Fibroblast of mammary gland (primary cell): ENCODE measurements at regions not wholly inside any gene's neighbourhood (a gene's known extent, or its start where the extent isn't known, plus 50 kb on each side); places are given as distances from the start of the nearest gene placed in this dataset.

Experiments used
- DNase-seq: peaks from one replicate; pipeline ENCODE4 v3.0.0-alpha.2; 2010; ENCODE audit warnings: low read depth
- H3K4me3 ChIP-seq: 2 replicates; pipeline ENCODE4 v1.5.1; 2011; ENCODE audit warnings: low read depth, mild to moderate bottlenecking, low read length, moderate library complexity; ENCODE audit not compliant: control insufficient read depth
- CTCF ChIP-seq: conservative IDR thresholded peaks from 2 replicates; pipeline ENCODE4 v1.5.1; 2011; ENCODE audit warnings: low read depth, low read length, inconsistent platforms; ENCODE audit not compliant: control insufficient read depth, insufficient read depth

- DNase-seq: no peak
- H3K4me3 ChIP-seq: no peak overlapping the region
- TF ChIP-seq CTCF: no peak
Observed at GRCh38 chr1:29687601-29688244, 451.4 kb downstream of the PTPRU start.

GRCh38 chr1:29687166-29687565 is 450.8 kb downstream of the PTPRU start:
- DNase-seq: peak; percentile 25
- TF ChIP-seq CTCF: no peak
- no peak overlapping the region for H3K4me3 ChIP-seq

- TF ChIP-seq CTCF: no peak
- H3K4me3 ChIP-seq: no peak overlapping the region
- no peak for DNase-seq
Observed at GRCh38 chr1:29686012-29686930, 449.9 kb downstream of the PTPRU start.

DNA sequence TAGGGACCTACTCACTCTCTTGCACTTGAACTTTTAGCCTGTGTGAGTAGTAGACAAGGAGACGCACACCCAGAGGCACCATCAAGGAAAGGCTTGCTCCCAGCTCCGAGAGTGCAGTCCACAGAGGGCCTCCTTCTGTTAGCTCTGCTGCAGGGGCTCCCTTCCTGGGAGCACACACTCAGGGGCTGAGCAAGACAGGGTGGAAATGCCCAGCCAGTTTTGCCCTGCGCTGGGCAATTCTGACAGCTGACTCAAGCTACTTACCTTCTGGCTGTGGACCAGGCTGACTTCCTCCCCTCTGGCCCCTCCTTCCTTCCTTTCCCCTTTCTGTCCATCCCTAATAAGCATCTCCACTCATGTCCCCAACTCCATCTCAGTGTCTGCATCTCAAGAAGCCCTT is 449.1 kb downstream of the PTPRU start:
- DNase-seq: no peak
- TF ChIP-seq CTCF: no peak
- no peak overlapping the region for H3K4me3 ChIP-seq

GRCh38 chr1:29684141-29684540 is 447.8 kb downstream of the PTPRU start:
- TF ChIP-seq CTCF: no peak
- H3K4me3 ChIP-seq: no peak overlapping the region
- no peak for DNase-seq

DNA sequence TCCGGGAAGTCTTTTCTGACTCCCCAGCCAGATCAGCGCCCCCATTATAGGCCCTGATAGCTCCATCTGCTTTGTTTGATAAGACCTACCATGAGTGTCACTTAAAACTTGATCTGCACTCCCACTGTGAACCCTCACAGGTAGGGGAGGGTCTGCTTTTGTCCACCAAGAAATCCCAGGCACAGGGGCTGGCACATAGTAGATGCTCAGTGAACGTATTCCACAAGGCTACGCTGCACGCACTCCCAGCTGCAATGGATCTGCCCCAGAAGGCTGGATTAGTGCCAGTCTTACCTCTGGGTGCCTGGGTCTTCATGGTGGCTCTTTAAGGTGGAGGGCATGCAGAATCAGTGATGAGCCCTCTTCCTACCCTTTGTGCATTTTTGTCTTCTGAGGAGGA is 447.1 kb downstream of the PTPRU start:
- no peak for DNase-seq
- no peak for TF ChIP-seq CTCF

GRCh38 chr1:29682919-29683295 is 446.6 kb downstream of the PTPRU start:
- TF ChIP-seq CTCF: no peak

More for the DNA sequence above, 447.1 kb downstream of the PTPRU start:
- H3K4me3 ChIP-seq: no peak overlapping the region

More at GRCh38 chr1:29682919-29683295, 446.6 kb downstream of the PTPRU start:
- no peak overlapping the region for H3K4me3 ChIP-seq
- DNase-seq: no peak
